ENCODE measurements at regions not wholly inside any gene's neighbourhood (a gene's known extent, or its start where the extent isn't known, plus 50 kb on each side); places are given as distances from the start of the nearest gene placed in this dataset.
A peak's percentile ranks its signal among the peaks of the same experiment; 100 is the strongest.

DNA sequence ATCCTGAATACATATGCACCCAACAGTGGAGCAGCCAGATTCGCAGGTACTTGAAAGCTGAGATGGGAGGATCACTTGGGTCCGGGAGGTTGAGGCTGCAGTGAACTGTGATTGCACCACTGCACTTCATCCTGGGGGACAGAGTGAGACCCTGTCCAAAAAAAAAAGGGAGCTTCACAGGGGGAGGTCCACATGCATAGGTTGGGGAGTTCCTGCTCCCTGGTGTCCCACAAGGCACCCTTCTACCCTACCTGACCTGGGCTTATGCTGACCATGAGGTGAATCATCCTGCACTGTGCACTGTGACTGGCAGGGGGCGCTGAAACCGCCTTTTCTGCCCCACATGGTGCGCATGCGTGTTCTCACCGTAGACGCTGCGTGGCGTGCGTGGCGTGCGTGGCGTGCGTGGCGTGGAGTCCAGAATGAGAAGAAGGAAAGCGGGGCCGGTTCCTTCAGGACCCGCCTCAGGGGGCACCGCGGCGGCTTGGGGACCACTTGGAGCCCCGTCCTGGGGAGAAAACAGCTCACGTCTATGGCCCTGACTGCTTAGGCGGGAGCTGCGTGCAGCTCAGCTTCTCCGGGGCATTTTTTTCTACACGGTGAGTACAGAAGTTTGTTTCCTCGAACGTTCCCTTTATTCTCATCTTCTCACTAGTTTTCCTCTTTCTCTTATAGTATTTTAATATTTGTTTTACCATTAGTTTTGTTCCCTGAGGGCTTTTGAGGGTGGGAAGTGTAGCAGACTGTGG is 116.6 kb upstream of the GRK3 start:
- TF ChIP-seq, protein P1, sequence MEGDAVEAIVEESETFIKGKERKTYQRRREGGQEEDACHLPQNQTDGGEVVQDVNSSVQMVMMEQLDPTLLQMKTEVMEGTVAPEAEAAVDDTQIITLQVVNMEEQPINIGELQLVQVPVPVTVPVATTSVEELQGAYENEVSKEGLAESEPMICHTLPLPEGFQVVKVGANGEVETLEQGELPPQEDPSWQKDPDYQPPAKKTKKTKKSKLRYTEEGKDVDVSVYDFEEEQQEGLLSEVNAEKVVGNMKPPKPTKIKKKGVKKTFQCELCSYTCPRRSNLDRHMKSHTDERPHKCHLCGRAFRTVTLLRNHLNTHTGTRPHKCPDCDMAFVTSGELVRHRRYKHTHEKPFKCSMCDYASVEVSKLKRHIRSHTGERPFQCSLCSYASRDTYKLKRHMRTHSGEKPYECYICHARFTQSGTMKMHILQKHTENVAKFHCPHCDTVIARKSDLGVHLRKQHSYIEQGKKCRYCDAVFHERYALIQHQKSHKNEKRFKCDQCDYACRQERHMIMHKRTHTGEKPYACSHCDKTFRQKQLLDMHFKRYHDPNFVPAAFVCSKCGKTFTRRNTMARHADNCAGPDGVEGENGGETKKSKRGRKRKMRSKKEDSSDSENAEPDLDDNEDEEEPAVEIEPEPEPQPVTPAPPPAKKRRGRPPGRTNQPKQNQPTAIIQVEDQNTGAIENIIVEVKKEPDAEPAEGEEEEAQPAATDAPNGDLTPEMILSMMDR (conservative IDR thresholded peaks at IDR 0.05; ENCODE audit: low read depth, low read length): peak; percentile 90
- H3K4me3 ChIP-seq (ENCODE audit: low read depth, low read length): peak overlapping the region; percentile 79
- DNase-seq (ENCODE audit: low read depth): peak; percentile 80

GRCh38 chr22:25448435-25449051 is 115.9 kb upstream of the GRK3 start:
- peak overlapping the region; percentile 79 for H3K4me3 ChIP-seq (ENCODE audit: low read depth, low read length)
- peak; percentile 22 for DNase-seq (ENCODE audit: low read depth)
- TF ChIP-seq, protein P1 (conservative IDR thresholded peaks at IDR 0.05; ENCODE audit: low read depth, low read length): no peak

GRCh38 chr22:25449781-25450317 is 114.6 kb upstream of the GRK3 start:
- TF ChIP-seq, protein P1 (conservative IDR thresholded peaks at IDR 0.05; ENCODE audit: low read depth, low read length): no peak
- DNase-seq (ENCODE audit: low read depth): no peak
- no peak overlapping the region for H3K4me3 ChIP-seq (ENCODE audit: low read depth, low read length)

DNA sequence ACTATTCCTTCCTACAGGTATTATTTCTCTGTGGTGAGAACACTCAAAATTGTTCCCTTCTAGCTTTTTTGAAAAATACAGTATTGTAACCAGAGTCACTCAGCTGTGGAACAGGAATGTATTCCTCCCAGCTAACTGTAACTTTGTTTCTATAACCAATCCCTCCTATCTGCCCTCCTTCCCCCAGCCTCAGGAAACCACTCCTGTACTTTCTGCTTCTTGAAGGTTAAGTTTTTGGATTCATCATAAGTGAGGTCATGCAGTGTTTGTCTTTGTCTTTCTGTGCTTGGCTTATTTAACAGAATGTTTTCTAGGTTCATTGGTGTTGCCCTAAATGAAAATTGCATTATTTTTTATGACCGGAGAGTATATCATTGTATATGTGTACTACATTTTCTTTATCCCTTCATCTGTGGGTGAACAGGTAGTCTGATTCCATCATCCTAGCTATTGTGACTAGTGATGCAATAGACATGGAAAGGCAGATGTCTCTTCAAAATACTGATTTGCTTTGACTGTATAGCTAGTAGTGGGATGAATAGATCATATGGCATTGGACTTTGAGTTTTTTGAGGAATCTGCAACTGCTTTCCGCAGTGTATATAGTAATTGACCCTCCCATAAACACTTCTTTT is 112.9 kb upstream of the GRK3 start:
- TF ChIP-seq, protein P1 (conservative IDR thresholded peaks at IDR 0.05; ENCODE audit: low read depth, low read length): no peak
- DNase-seq (ENCODE audit: low read depth): peak; percentile 30
- no peak overlapping the region for H3K4me3 ChIP-seq (ENCODE audit: low read depth, low read length)

DNA sequence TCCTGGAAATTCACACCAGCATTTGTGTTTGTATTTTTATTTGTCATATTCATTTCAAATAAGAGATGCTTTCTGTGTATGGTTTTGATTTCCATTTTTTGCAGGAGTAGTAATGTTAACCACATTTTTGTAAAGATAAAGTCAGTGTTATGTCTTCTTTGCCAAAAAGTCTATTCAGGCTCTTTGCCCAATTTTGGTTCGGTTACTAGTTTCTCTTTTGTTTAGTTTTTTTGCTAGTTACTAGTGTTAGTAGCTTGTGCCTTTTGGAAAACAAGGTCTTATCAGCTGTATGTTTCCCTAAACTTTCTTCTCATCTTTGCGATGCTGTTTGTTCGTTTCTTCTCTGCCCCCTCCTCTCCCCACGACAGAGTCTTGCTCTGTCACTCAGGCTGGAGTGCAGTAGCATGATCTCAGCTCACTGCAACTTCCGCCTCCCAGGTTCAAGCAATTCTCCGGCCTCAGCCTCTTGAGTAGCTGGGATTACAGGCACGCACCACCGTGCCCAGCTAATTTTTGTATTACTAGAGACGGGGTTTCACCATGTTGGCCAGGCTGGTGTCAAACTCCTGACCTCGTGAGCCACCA is 112.3 kb upstream of the GRK3 start:
- H3K4me3 ChIP-seq (ENCODE audit: low read depth, low read length): no peak overlapping the region
- DNase-seq (ENCODE audit: low read depth): no peak
- TF ChIP-seq, protein P1 (conservative IDR thresholded peaks at IDR 0.05; ENCODE audit: low read depth, low read length): no peak

GRCh38 chr22:25453058-25453457 is 111.4 kb upstream of the GRK3 start:
- no peak for DNase-seq (ENCODE audit: low read depth)
- no peak overlapping the region for H3K4me3 ChIP-seq (ENCODE audit: low read depth, low read length)
- TF ChIP-seq, protein P1 (conservative IDR thresholded peaks at IDR 0.05; ENCODE audit: low read depth, low read length): no peak
